AG10803 (cell line): ENCODE measurements at regions not wholly inside any gene's neighbourhood (a gene's known extent, or its start where the extent isn't known, plus 50 kb on each side); places are given as distances from the start of the nearest gene placed in this dataset.

ENCODE experiments used
- DNase-seq: peaks from one replicate; pipeline ENCODE4 v3.0.0; 2010; ENCODE audit warnings: low read depth
- H3K4me3 ChIP-seq: 2 replicates; pipeline ENCODE4 v1.5.1; 2011; ENCODE audit warnings: mild to moderate bottlenecking, low read length, control low read depth
- CTCF ChIP-seq: conservative IDR thresholded peaks from 2 replicates; pipeline ENCODE4 v1.5.1; 2011; ENCODE audit warnings: mild to moderate bottlenecking, low read length, control low read depth, inconsistent platforms

DNA sequence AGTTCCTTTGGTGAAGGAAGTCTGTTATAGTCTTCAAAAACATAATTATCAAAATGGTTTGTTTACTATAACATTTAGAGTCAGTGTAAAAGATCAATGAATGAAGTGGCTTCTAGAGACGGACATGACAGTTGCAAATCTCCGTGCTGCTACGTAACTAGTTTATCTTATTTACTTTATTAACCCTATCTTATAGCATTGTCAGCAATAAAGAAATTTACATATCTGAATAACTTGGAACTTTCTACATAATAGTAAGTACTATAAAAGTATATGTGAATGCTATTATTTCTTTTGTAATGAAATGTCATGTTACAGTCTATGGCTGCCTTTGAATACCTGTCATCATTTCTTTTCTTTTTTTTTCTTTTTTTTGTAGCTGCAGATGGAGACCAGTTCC is 246.8 kb downstream of the PTH2R start:
- no peak for DNase-seq
- no peak overlapping the region for H3K4me3 ChIP-seq
- TF ChIP-seq CTCF: no peak

DNA sequence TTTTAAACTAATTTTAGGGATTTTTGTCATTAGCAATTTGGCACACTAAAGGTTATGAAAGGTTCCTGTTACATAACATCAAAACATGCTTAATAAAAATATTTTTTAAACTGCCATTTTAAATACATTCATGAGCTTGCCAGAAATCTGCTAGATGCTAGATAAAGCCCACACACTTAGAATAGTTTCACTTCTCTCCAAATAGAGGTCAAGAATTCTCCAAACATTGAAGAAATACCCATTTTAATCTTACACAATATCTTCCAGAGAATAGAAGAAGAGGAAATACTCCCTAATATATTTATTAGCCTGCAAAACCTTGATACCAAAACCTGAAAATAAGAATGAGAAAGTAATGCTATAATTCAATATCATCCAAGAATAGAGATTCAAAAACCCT is 247.5 kb downstream of the PTH2R start:
- H3K4me3 ChIP-seq: no peak overlapping the region
- no peak for DNase-seq
- TF ChIP-seq CTCF: no peak

DNA sequence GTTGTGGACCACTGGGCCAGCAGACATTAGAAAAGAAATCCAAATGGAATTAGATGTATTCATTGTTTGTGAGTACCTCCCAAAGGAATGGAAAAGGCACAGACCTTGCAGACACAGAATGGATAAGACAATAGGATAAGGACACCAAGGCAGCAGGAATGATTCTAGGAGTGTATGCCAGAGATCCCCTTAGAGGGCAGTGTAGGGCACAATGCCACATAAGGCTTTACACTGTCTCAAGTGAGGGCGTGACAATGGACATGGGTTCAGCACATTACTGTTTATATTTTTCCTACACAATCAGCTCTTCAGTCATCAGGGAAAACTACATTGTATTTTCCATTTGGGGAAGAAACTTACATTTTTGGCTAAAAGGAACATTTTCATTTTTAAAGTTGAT is 250.9 kb downstream of the PTH2R start:
- no peak overlapping the region for H3K4me3 ChIP-seq
- DNase-seq: no peak
- TF ChIP-seq CTCF: no peak

- no peak for TF ChIP-seq CTCF
- H3K4me3 ChIP-seq: no peak overlapping the region
- no peak for DNase-seq
Observed at GRCh38 chr2:208669394-208669793, 262.8 kb downstream of the PTH2R start.

DNA sequence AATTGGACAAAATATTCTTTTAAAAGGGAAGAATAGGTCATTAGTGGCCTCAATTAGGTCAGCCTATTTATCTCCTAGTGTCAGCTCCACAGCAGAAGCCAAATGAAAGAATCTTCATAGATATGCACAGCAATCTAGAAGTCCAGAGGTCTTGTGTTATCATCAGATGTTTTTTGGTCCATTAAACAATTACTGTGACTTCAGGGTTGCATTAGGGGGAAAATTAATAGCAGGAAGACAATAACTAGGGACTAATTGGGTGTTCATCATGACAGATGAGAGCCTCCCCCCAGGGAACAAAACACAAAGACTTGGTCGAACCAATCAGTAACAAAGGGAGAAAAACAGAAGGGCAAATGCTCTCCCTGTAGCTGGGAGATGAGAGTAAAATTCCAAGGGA is 264.7 kb downstream of the PTH2R start:
- H3K4me3 ChIP-seq: no peak overlapping the region
- DNase-seq: no peak
- no peak for TF ChIP-seq CTCF

- DNase-seq: no peak
- TF ChIP-seq CTCF: no peak
- no peak overlapping the region for H3K4me3 ChIP-seq
Observed at GRCh38 chr2:208671886-208672680, 265.5 kb downstream of the PTH2R start.

- H3K4me3 ChIP-seq: no peak overlapping the region
- DNase-seq: no peak
- no peak for TF ChIP-seq CTCF
Observed at GRCh38 chr2:208673631-208674030, 267.0 kb downstream of the PTH2R start.
